ENCODE measurements at regions not wholly inside any gene's neighbourhood (a gene's known extent, or its start where the extent isn't known, plus 50 kb on each side); places are given as distances from the start of the nearest gene placed in this dataset.
"Not testable (repeated sequence)": the region's sequence is repeated elsewhere in the genome, so short reads cannot be mapped to it uniquely, and the experiment has no call there.

GRCh38 chr14:106170163-106170658, 643.8 kb downstream of the TMEM121 start:
- H3K27me3 ChIP-seq (replicated peaks in 1 of 4; ENCODE audit: control insufficient read depth in 3 of 4, extremely low read depth in 1 of 4, insufficient read depth in 3 of 4, low read length in 3 of 4); H3K56ac ChIP-seq (replicated peaks; ENCODE audit: insufficient read length, low read depth, low read length); H3K36me3 ChIP-seq (ENCODE audit: control insufficient read depth in 2 of 4, insufficient read depth in 4 of 4, low read length in 3 of 4); H3K23ac ChIP-seq (ENCODE audit: insufficient read length); H4K20me1 ChIP-seq (replicated peaks in 1 of 2; ENCODE audit: control insufficient read depth in 1 of 2, insufficient read depth in 2 of 2, low read length in 2 of 2); H3K9ac ChIP-seq (replicated peaks in 1 of 4; ENCODE audit: extremely low read depth in 1 of 4, low read depth in 3 of 4, low read length in 3 of 4); H2BK20ac ChIP-seq (ENCODE audit: low read length); H4K8ac ChIP-seq (ENCODE audit: extremely low read depth, insufficient read depth, low read length); H3K18ac ChIP-seq (ENCODE audit: extremely low read depth, low read length); H3K4me1 ChIP-seq (replicated peaks in 1 of 4; ENCODE audit: control insufficient read depth in 3 of 4, insufficient read depth in 4 of 4, low read length in 3 of 4); H3K4me2 ChIP-seq (ENCODE audit: insufficient read depth in 1 of 2, low read depth in 2 of 2, low read length in 2 of 2); H4K5ac ChIP-seq (ENCODE audit: insufficient read length, low read depth, low read length); H4K91ac ChIP-seq (replicated peaks; ENCODE audit: insufficient read length, low read length); H3K79me1 ChIP-seq (ENCODE audit: low read depth, low read length); FAIRE-seq; H3K4me3 ChIP-seq (ENCODE audit: extremely low read depth in 1 of 4, insufficient read depth in 2 of 4, low read depth in 3 of 4, low read length in 4 of 4); H3K79me2 ChIP-seq (ENCODE audit: control insufficient read depth in 1 of 2, insufficient read depth in 2 of 2, low read length in 2 of 2); H2BK120ac ChIP-seq (replicated peaks; ENCODE audit: low read depth, low read length); H2AK5ac ChIP-seq (ENCODE audit: low read depth, low read length); H2AFZ ChIP-seq (ENCODE audit: low read length); H3K23me2 ChIP-seq (ENCODE audit: low read depth, low read length); H2BK5ac ChIP-seq (ENCODE audit: low read depth, low read length); POLR2A ChIA-PET (ENCODE audit: partially characterized antibody); H2BK15ac ChIP-seq (ENCODE audit: low read length); CTCF ChIA-PET (ENCODE audit: partially characterized antibody); H3K14ac ChIP-seq (ENCODE audit: insufficient read length); H3K27ac ChIP-seq (ENCODE audit: low read depth, low read length); H3K4ac ChIP-seq (replicated peaks; ENCODE audit: insufficient read length, low read depth, low read length); H2BK12ac ChIP-seq (ENCODE audit: low read depth, low read length): not testable (repeated sequence)
- peak in 1 of 2 experiments; percentile 51 for DNase-seq (ENCODE audit: low read depth in 1 of 2, low spot score in 2 of 2)
- TF ChIP-seq CTCF (IDR thresholded peaks at IDR 0.05; ENCODE audit: control extremely low read depth in 1 of 3, insufficient read depth in 1 of 3, low read depth in 1 of 3, low read length in 3 of 3) = peak; percentile 5 to 92 (median 45)
- peaks cover 52 to 59% of the 10 kb centered on the region in 2 experiments for H3K9me3 ChIP-seq (ENCODE audit: insufficient read depth in 2 of 2, low read depth in 1 of 2, low read length in 1 of 2)
- 71% methylated on average over 12 of the region's 13 CpGs; no CpG with 5 or more reads in 1 of the 2 experiments for WGBS, 2 experiments (ENCODE audit: extremely low coverage in 1 of 2, insufficient coverage in 1 of 2, insufficient read length in 1 of 2, insufficient replicate concordance in 2 of 2, low coverage in 1 of 2, low lambda C conversion rate in 2 of 2, missing lambda C conversion rate in 1 of 2)

Measured in H1 (cell line).